ENCODE measurements at regions not wholly inside any gene's neighbourhood (a gene's known extent, or its start where the extent isn't known, plus 50 kb on each side); places are given as distances from the start of the nearest gene placed in this dataset.

- intact Hi-C loops (cut with DNase I): no loop called here
- ATAC-seq (ENCODE audit: poor library complexity) (no peak), DNase-seq (no peak)
Measured at GRCh38 chr10:10530313-10530712, 487.4 kb upstream of the CELF2 start.

- intact Hi-C loops (cut with DNase I): no loop called here
- DNase-seq: no peak
- no peak for ATAC-seq (ENCODE audit: poor library complexity)
Measured at GRCh38 chr10:10532236-10532635, 485.4 kb upstream of the CELF2 start.

- DNase-seq: no peak
- intact Hi-C loops (cut with DNase I): no loop called here
- no peak for ATAC-seq (ENCODE audit: poor library complexity)
Measured at GRCh38 chr10:10532826-10533225, 484.8 kb upstream of the CELF2 start.

GRCh38 chr10:10533437-10533836 lies 484.2 kb upstream of the CELF2 start:
- ATAC-seq (ENCODE audit: poor library complexity): no peak
- no peak for DNase-seq
- intact Hi-C loops (cut with DNase I): no loop called here

- ATAC-seq (ENCODE audit: poor library complexity) (no peak), DNase-seq (no peak)
- intact Hi-C loops (cut with DNase I): no loop called here
Measured at GRCh38 chr10:10538326-10538725, 479.3 kb upstream of the CELF2 start.

GRCh38 chr10:10540398-10540797 lies 477.3 kb upstream of the CELF2 start:
- no peak for ATAC-seq (ENCODE audit: poor library complexity)
- intact Hi-C loops (cut with DNase I): no loop called here

GRCh38 chr10:10542477-10542876 lies 475.2 kb upstream of the CELF2 start:
- no peak for ATAC-seq (ENCODE audit: poor library complexity)
- DNase-seq: no peak

More at GRCh38 chr10:10540398-10540797, 477.3 kb upstream of the CELF2 start:
- DNase-seq: no peak

GRCh38 chr10:10544890-10545289 lies 472.8 kb upstream of the CELF2 start:
- intact Hi-C loops (cut with DNase I): no loop called here
- ATAC-seq (ENCODE audit: poor library complexity): no peak
- no peak for DNase-seq

More at GRCh38 chr10:10542477-10542876, 475.2 kb upstream of the CELF2 start:
- intact Hi-C loops (cut with DNase I): no loop called here

GRCh38 chr10:10545771-10546170 lies 471.9 kb upstream of the CELF2 start:
- DNase-seq (no peak), ATAC-seq (ENCODE audit: poor library complexity) (no peak)
- intact Hi-C loops (cut with DNase I): no loop called here

- intact Hi-C loops (cut with DNase I): no loop called here
- ATAC-seq (ENCODE audit: poor library complexity) (no peak), DNase-seq (no peak)
Measured at GRCh38 chr10:10551596-10552301, 465.9 kb upstream of the CELF2 start.

GRCh38 chr10:10552948-10553347 lies 464.7 kb upstream of the CELF2 start:
- DNase-seq (no peak), ATAC-seq (ENCODE audit: poor library complexity) (no peak)
- intact Hi-C loops (cut with DNase I): no loop called here

GRCh38 chr10:10564081-10564794 lies 453.4 kb upstream of the CELF2 start:
- ATAC-seq (ENCODE audit: poor library complexity): no peak

GRCh38 chr10:10576937-10577336 lies 440.7 kb upstream of the CELF2 start:
- ATAC-seq (ENCODE audit: poor library complexity) (no peak), DNase-seq (no peak)
- intact Hi-C loops (cut with DNase I): no loop called here

More at GRCh38 chr10:10564081-10564794, 453.4 kb upstream of the CELF2 start:
- no peak for DNase-seq
- intact Hi-C loops (cut with DNase I): no loop called here

GRCh38 chr10:10579709-10580108 lies 438.0 kb upstream of the CELF2 start:
- intact Hi-C loops (cut with DNase I): no loop called here
- ATAC-seq (ENCODE audit: poor library complexity): no peak

GRCh38 chr10:10584161-10584560 lies 433.5 kb upstream of the CELF2 start:
- intact Hi-C loops (cut with DNase I): no loop called here
- ATAC-seq (ENCODE audit: poor library complexity): no peak
- no peak for DNase-seq

More at GRCh38 chr10:10579709-10580108, 438.0 kb upstream of the CELF2 start:
- no peak for DNase-seq

- intact Hi-C loops (cut with DNase I): no loop called here
- no peak for DNase-seq
- ATAC-seq (ENCODE audit: poor library complexity): no peak
Measured at GRCh38 chr10:10587744-10588393, 429.8 kb upstream of the CELF2 start.

GRCh38 chr10:10589540-10590303 lies 427.9 kb upstream of the CELF2 start:
- intact Hi-C loops (cut with DNase I): no loop called here
- DNase-seq (no peak), ATAC-seq (ENCODE audit: poor library complexity) (peak; percentile 51)

GRCh38 chr10:10591715-10592341 lies 425.8 kb upstream of the CELF2 start:
- DNase-seq (no peak), ATAC-seq (ENCODE audit: poor library complexity) (peak; percentile 80)
- intact Hi-C loops (cut with DNase I): no loop called here

GRCh38 chr10:10596256-10596655 lies 421.4 kb upstream of the CELF2 start:
- no peak for ATAC-seq (ENCODE audit: poor library complexity)
- no peak for DNase-seq
- intact Hi-C loops (cut with DNase I): no loop called here
